A549 (cell line): ENCODE measurements at regions not wholly inside any gene's neighbourhood (a gene's known extent, or its start where the extent isn't known, plus 50 kb on each side); places are given as distances from the start of the nearest gene placed in this dataset.
"Not testable (repeated sequence)": the region's sequence is repeated elsewhere in the genome, so short reads cannot be mapped to it uniquely, and the experiment has no call there.

Source experiments
- CEBPB ChIP-seq, 2 experiments: fragments of >200 bp in 1 of 2; sonication (Bioruptor Twin) in 1 of 2; formaldehyde crosslinking in 1 of 2; IDR thresholded peaks; 2 replicates each; pipeline ENCODE4 v1.6.1; 2012 to 2016
- EP300 ChIP-seq, 2 experiments: fragments of >200 bp; sonication (Bioruptor Twin); formaldehyde crosslinking; IDR thresholded peaks; 2 replicates in 1 of 2; 3 replicates in 1 of 2; pipeline ENCODE4 v1.6.1; 2016 to 2017
- FOSL2 ChIP-seq, 2 experiments: fragments of 450-650 bp in 1 of 2; fragments of >200 bp in 1 of 2; sonication (Bioruptor Twin) in 1 of 2; formaldehyde crosslinking; IDR thresholded peaks; 2 replicates each; pipeline versions ENCODE4 v1.5.0 to v1.6.1; 2016 to 2020; ENCODE audit warnings: mild to moderate bottlenecking in 1 of 2, moderate library complexity in 1 of 2
- HDAC2 ChIP-seq: fragments of 200-600 bp; sonication (generic); IDR thresholded peaks from 2 replicates; pipeline ENCODE4 v1.6.1; 2016
- JUNB ChIP-seq: fragments of >200 bp; sonication (Bioruptor Twin); formaldehyde crosslinking; IDR thresholded peaks from 2 replicates; pipeline ENCODE4 v1.6.1; 2016
- KDM1A ChIP-seq: fragments of 200-600 bp; sonication (generic); IDR thresholded peaks from 2 replicates; pipeline ENCODE4 v1.6.1; 2016; ENCODE audit warnings: low read depth, mild to moderate bottlenecking
- POLR2A ChIP-seq: IDR thresholded peaks from 2 replicates; pipeline ENCODE4 v1.6.1; 2012; ENCODE audit warnings: mild to moderate bottlenecking, low read length
- POLR2AphosphoS2 ChIP-seq: conservative IDR thresholded peaks from 2 replicates; pipeline ENCODE4 v1.6.1; 2012; ENCODE audit warnings: low read length, improper control_type of control experiment, inconsistent platforms
- RCOR1 ChIP-seq: fragments of 150-350 bp; IDR thresholded peaks from 2 replicates; pipeline ENCODE4 v1.6.1; 2014; ENCODE audit warnings: antibody characterized with exemption, low read length, low read depth
- TF ChIP-seq, protein P1 (sequence below): fragments of >200 bp; sonication (Bioruptor Twin); formaldehyde crosslinking; IDR thresholded peaks from 3 replicates; pipeline ENCODE4 v1.5.1; 2016
- TF ChIP-seq, protein P2 (sequence below): IDR thresholded peaks from 2 replicates; pipeline ENCODE4 v1.6.1; 2012
- TF ChIP-seq, protein P3 (sequence below): IDR thresholded peaks from 2 replicates; pipeline ENCODE4 v1.6.1; 2012; ENCODE audit warnings: low read depth, borderline replicate concordance

DNA sequence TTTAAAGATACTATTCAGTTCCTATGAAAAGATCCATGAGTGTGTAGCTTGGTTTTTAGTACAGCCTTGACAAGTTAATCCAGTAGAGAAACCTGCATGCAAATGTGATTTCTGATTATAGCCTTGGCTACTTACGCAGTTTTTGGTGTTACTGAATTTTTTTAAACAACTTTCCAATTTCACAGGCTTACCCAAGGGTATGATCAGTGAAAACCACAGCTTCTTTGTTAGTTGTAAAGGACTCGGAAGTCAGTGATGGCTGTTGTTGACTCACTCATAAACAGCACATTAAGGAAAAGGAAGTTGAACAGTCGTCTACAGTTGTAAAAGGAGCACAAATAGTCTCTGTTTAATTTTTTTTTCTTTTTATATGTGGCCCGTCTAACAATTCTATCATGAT lies 924.6 kb upstream of the ADAMTS5 start:
- TF ChIP-seq HDAC2; EP300 (IDR thresholded peaks at IDR 0.05); CEBPB (IDR thresholded peaks at IDR 0.05); JUNB; POLR2AphosphoS2; POLR2A; KDM1A; RCOR1; FOSL2 (IDR thresholded peaks at IDR 0.05); FOSL2 (CRISPR knock-in tag; IDR thresholded peaks at IDR 0.05): not testable (repeated sequence)
- TF ChIP-seq, protein P1, sequence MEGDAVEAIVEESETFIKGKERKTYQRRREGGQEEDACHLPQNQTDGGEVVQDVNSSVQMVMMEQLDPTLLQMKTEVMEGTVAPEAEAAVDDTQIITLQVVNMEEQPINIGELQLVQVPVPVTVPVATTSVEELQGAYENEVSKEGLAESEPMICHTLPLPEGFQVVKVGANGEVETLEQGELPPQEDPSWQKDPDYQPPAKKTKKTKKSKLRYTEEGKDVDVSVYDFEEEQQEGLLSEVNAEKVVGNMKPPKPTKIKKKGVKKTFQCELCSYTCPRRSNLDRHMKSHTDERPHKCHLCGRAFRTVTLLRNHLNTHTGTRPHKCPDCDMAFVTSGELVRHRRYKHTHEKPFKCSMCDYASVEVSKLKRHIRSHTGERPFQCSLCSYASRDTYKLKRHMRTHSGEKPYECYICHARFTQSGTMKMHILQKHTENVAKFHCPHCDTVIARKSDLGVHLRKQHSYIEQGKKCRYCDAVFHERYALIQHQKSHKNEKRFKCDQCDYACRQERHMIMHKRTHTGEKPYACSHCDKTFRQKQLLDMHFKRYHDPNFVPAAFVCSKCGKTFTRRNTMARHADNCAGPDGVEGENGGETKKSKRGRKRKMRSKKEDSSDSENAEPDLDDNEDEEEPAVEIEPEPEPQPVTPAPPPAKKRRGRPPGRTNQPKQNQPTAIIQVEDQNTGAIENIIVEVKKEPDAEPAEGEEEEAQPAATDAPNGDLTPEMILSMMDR: not testable (repeated sequence)
- TF ChIP-seq, protein P2, sequence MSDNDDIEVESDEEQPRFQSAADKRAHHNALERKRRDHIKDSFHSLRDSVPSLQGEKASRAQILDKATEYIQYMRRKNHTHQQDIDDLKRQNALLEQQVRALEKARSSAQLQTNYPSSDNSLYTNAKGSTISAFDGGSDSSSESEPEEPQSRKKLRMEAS: not testable (repeated sequence)
- TF ChIP-seq, protein P3, sequence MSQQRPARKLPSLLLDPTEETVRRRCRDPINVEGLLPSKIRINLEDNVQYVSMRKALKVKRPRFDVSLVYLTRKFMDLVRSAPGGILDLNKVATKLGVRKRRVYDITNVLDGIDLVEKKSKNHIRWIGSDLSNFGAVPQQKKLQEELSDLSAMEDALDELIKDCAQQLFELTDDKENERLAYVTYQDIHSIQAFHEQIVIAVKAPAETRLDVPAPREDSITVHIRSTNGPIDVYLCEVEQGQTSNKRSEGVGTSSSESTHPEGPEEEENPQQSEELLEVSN: not testable (repeated sequence)
